ENCODE measurements at regions not wholly inside any gene's neighbourhood (a gene's known extent, or its start where the extent isn't known, plus 50 kb on each side); places are given as distances from the start of the nearest gene placed in this dataset.

- Histone ChIP-seq H3K9me3 (ENCODE audit: low read depth, low read length) (no peaks in the 10 kb centered on the region), H3K27ac (no peak overlapping the region), H3K36me3 (ENCODE audit: insufficient read depth, low read length) (no peaks in the 10 kb centered on the region), H3K4me3 (no peak overlapping the region), H3K9ac (ENCODE audit: insufficient read length) (no peak overlapping the region)
- DNase-seq (ENCODE audit: low read depth, low spot score): no peak
- TF ChIP-seq FOXP2 (optimal IDR thresholded peaks at IDR 0.05; ENCODE audit: control extremely low read depth, extremely low read length, insufficient read depth) (no peak), EZH2 (IDR thresholded peaks at IDR 0.05) (no peak), POLR2AphosphoS5 (IDR thresholded peaks at IDR 0.05; ENCODE audit: borderline replicate concordance, low read depth, low read length) (no peak)
Measured at GRCh38 chr14:101469382-101470247, 91.7 kb upstream of the DIO3 start.

- TF ChIP-seq EZH2 (IDR thresholded peaks at IDR 0.05): no peak
- TF ChIP-seq FOXP2 (optimal IDR thresholded peaks at IDR 0.05; ENCODE audit: control extremely low read depth, extremely low read length, insufficient read depth): no peak
- no peak for TF ChIP-seq POLR2AphosphoS5 (IDR thresholded peaks at IDR 0.05; ENCODE audit: borderline replicate concordance, low read depth, low read length)
- Histone ChIP-seq H3K27ac (no peak overlapping the region), H3K36me3 (ENCODE audit: insufficient read depth, low read length) (no peaks in the 10 kb centered on the region), H3K9me3 (ENCODE audit: low read depth, low read length) (no peaks in the 10 kb centered on the region), H3K4me3 (no peak overlapping the region), H3K9ac (ENCODE audit: insufficient read length) (no peak overlapping the region)
- DNase-seq (ENCODE audit: low read depth, low spot score): no peak
Measured at GRCh38 chr14:101470266-101470665, 91.0 kb upstream of the DIO3 start.

GRCh38 chr14:101471723-101472517 is 89.4 kb upstream of the DIO3 start:
- Histone ChIP-seq H3K9ac (ENCODE audit: insufficient read length) (no peak overlapping the region), H3K27ac (no peak overlapping the region), H3K36me3 (ENCODE audit: insufficient read depth, low read length) (no peaks in the 10 kb centered on the region), H3K9me3 (ENCODE audit: low read depth, low read length) (no peaks in the 10 kb centered on the region), H3K4me3 (no peak overlapping the region)
- DNase-seq (ENCODE audit: low read depth, low spot score): no peak
- TF ChIP-seq EZH2 (IDR thresholded peaks at IDR 0.05) (no peak), POLR2AphosphoS5 (IDR thresholded peaks at IDR 0.05; ENCODE audit: borderline replicate concordance, low read depth, low read length) (no peak), FOXP2 (optimal IDR thresholded peaks at IDR 0.05; ENCODE audit: control extremely low read depth, extremely low read length, insufficient read depth) (no peak)

GRCh38 chr14:101472518-101472849 is 88.8 kb upstream of the DIO3 start:
- TF ChIP-seq POLR2AphosphoS5 (IDR thresholded peaks at IDR 0.05; ENCODE audit: borderline replicate concordance, low read depth, low read length) (no peak), FOXP2 (optimal IDR thresholded peaks at IDR 0.05; ENCODE audit: control extremely low read depth, extremely low read length, insufficient read depth) (no peak), EZH2 (IDR thresholded peaks at IDR 0.05) (no peak)
- Histone ChIP-seq H3K36me3 (ENCODE audit: insufficient read depth, low read length) (no peaks in the 10 kb centered on the region), H3K9me3 (ENCODE audit: low read depth, low read length) (no peaks in the 10 kb centered on the region), H3K27ac (no peak overlapping the region), H3K9ac (ENCODE audit: insufficient read length) (no peak overlapping the region), H3K4me3 (no peak overlapping the region)
- no peak for DNase-seq (ENCODE audit: low read depth, low spot score)

- Histone ChIP-seq H3K4me3 (no peak overlapping the region), H3K27ac (no peak overlapping the region), H3K9me3 (ENCODE audit: low read depth, low read length) (no peaks in the 10 kb centered on the region), H3K36me3 (ENCODE audit: insufficient read depth, low read length) (no peaks in the 10 kb centered on the region), H3K9ac (ENCODE audit: insufficient read length) (no peak overlapping the region)
- no peak for DNase-seq (ENCODE audit: low read depth, low spot score)
- no peak for TF ChIP-seq FOXP2 (optimal IDR thresholded peaks at IDR 0.05; ENCODE audit: control extremely low read depth, extremely low read length, insufficient read depth)
- no peak for TF ChIP-seq EZH2 (IDR thresholded peaks at IDR 0.05)
- no peak for TF ChIP-seq POLR2AphosphoS5 (IDR thresholded peaks at IDR 0.05; ENCODE audit: borderline replicate concordance, low read depth, low read length)
Measured at GRCh38 chr14:101473045-101473729, 88.1 kb upstream of the DIO3 start.

- DNase-seq (ENCODE audit: low read depth, low spot score): no peak
- no peaks in the 10 kb centered on the region for H3K36me3 ChIP-seq (ENCODE audit: insufficient read depth, low read length)
- H3K9me3 ChIP-seq (ENCODE audit: low read depth, low read length): no peaks in the 10 kb centered on the region
- no peak overlapping the region for H3K27ac ChIP-seq
- TF ChIP-seq FOXP2 (optimal IDR thresholded peaks at IDR 0.05; ENCODE audit: control extremely low read depth, extremely low read length, insufficient read depth): no peak
- TF ChIP-seq POLR2AphosphoS5 (IDR thresholded peaks at IDR 0.05; ENCODE audit: borderline replicate concordance, low read depth, low read length): no peak
- TF ChIP-seq EZH2 (IDR thresholded peaks at IDR 0.05): no peak
- no peak overlapping the region for H3K4me3 ChIP-seq
- no peak overlapping the region for H3K9ac ChIP-seq (ENCODE audit: insufficient read length)
Measured at GRCh38 chr14:101473795-101474562, 87.3 kb upstream of the DIO3 start.

GRCh38 chr14:101474563-101475455 is 86.5 kb upstream of the DIO3 start:
- H3K9ac ChIP-seq (ENCODE audit: insufficient read length): no peak overlapping the region
- no peak for TF ChIP-seq FOXP2 (optimal IDR thresholded peaks at IDR 0.05; ENCODE audit: control extremely low read depth, extremely low read length, insufficient read depth)
- TF ChIP-seq EZH2 (IDR thresholded peaks at IDR 0.05): no peak
- no peak for TF ChIP-seq POLR2AphosphoS5 (IDR thresholded peaks at IDR 0.05; ENCODE audit: borderline replicate concordance, low read depth, low read length)

More at GRCh38 chr14:101474563-101475455, 86.5 kb upstream of the DIO3 start:
- no peak for DNase-seq (ENCODE audit: low read depth, low spot score)
- H3K4me3 ChIP-seq: no peak overlapping the region
- no peaks in the 10 kb centered on the region for H3K36me3 ChIP-seq (ENCODE audit: insufficient read depth, low read length)
- no peak overlapping the region for H3K27ac ChIP-seq
- H3K9me3 ChIP-seq (ENCODE audit: low read depth, low read length): no peaks in the 10 kb centered on the region

All from SK-N-MC (cell line).